BJ (cell line): ENCODE measurements at regions not wholly inside any gene's neighbourhood (a gene's known extent, or its start where the extent isn't known, plus 50 kb on each side); places are given as distances from the start of the nearest gene placed in this dataset. TPM values are rescaled to one million over a fixed set of nuclear protein-coding genes. Genes with fewer than 3 reads are reported as not detected.

Experiments used
- CTCF ChIA-PET: fragments of 350-600 bp; formaldehyde crosslinking; extraction: SDS; loops from one replicate; lab custom pipeline; 2021; ENCODE audit warnings: antibody characterized with exemption, inconsistent platforms; lab: Yijun Ruan, JAX
- POLR2A ChIA-PET: fragments of 300-600 bp; sonication (Branson Sonifier 250); formaldehyde crosslinking; extraction: SDS; loops from one replicate; lab custom pipeline; 2021; ENCODE audit warnings: antibody characterized with exemption; lab: Charles Lee
- DNase-seq: peaks from one replicate; pipeline ENCODE4 v3.0.0-alpha.2; 2011; ENCODE audit warnings: low read depth
- H3K27me3 ChIP-seq: 2 replicates; pipeline ENCODE4 v1.6.0; 2011; ENCODE audit warnings: low read length; ENCODE audit not compliant: control insufficient read depth, insufficient read depth
- H3K36me3 ChIP-seq: 2 replicates; pipeline ENCODE4 v1.5.1; 2011; ENCODE audit warnings: low read length; ENCODE audit not compliant: control insufficient read depth, insufficient read depth
- H3K4me3 ChIP-seq: 2 replicates; pipeline ENCODE4 v1.5.1; 2011; ENCODE audit warnings: low read depth, mild to moderate bottlenecking, control low read depth, low read length
- small RNA-seq: library from RNA; depleted of rRNA; stranded (forward); fragments of <200 nt; gene quantifications from one replicate; pipeline ENCODE3, GENCODE V24; 2012; ENCODE audit warnings: low replicate concordance, low read depth; ENCODE audit not compliant: insufficient read length
- TF ChIP-seq, protein P1 (sequence below): IDR thresholded peaks from 2 replicates; pipeline ENCODE4 v1.5.1; 2011; ENCODE audit warnings: low read depth, mild to moderate bottlenecking, control low read depth, inconsistent platforms, low read length, moderate library complexity; ENCODE audit not compliant: insufficient read depth

DNA sequence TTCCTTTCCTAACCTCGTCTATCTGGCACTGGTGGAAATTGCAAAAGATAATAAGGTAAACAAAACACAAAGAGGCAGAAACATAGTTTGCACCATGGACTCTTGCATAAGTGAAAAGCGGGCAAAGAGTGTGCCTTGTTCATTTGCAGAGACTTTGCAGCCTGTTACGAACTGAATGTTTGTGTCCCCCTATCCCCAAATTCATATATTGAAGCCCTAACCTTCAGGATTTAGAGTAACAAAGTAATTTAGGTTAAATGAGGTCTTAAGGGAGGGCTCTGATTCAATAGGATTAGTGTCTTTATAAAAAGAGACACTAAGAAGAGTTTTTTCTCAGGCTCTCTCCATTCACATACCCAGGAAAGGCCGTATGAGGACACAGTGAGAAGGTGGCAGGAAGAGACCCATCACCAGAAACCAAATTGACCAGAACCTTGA, 52.1 kb upstream of the FAM169A start:
- DNase-seq, result no peak
- Histone ChIP-seq H3K4me3 (no peak overlapping the region), H3K27me3 (0 out of 2 replicates have a peak, but pooled peaks cover 1% of the 10 kb centered on the region), H3K36me3 (no peaks in the 10 kb centered on the region)
- ChIA-PET CTCF (interaction anchor here (1.0 to 7.4 kb wide), 5 partner anchors 137 to 246 kb away, joined by 3 to 48 read pairs (median 3); partner anchors contain the start of genes GFM2 and NSA2), POLR2A (no interaction called here)
- TF ChIP-seq, protein P1, sequence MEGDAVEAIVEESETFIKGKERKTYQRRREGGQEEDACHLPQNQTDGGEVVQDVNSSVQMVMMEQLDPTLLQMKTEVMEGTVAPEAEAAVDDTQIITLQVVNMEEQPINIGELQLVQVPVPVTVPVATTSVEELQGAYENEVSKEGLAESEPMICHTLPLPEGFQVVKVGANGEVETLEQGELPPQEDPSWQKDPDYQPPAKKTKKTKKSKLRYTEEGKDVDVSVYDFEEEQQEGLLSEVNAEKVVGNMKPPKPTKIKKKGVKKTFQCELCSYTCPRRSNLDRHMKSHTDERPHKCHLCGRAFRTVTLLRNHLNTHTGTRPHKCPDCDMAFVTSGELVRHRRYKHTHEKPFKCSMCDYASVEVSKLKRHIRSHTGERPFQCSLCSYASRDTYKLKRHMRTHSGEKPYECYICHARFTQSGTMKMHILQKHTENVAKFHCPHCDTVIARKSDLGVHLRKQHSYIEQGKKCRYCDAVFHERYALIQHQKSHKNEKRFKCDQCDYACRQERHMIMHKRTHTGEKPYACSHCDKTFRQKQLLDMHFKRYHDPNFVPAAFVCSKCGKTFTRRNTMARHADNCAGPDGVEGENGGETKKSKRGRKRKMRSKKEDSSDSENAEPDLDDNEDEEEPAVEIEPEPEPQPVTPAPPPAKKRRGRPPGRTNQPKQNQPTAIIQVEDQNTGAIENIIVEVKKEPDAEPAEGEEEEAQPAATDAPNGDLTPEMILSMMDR, result no peak

DNA sequence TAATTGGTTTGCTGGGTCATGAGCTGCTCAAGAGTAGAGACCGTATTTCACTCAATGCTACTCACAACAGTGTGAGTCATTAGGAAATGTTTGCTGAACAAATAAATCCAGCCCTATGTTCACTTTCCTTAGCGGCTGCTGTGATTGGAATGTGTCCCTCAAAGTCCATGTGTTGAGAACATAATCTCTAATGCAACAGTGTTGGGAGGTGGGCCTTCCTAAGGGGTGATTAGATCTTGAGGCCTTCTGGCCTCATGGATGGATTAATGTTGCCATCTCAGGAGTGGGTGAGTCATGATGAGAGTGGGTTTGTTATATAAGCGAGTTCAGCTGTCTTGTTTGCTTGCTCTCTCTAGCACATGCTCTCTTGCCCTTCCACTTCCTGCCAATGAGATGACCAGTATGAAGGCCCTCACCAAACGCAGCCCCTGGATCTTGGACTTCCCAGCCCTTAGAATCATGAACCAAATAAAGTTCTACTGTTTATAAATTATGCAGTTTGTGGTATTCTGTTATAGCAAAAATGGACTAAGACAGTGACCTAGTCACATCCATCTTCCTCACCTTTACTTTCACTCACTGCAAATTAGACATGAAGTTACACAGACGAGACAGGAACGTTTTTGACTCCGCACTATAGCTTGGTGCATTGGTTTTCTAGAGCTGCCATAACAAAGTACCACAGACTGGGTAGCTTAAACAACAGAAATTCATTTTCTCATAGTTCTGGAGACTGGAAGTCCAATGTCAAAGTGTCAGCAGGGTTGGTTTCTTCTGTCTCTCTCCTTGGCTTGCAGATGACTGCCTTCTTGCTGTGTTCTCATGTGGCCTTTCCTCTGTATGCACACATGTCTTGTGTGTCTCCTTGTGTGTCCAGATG, 50.9 kb upstream of the FAM169A start:
- no peaks in the 10 kb centered on the region for H3K36me3 ChIP-seq
- POLR2A ChIA-PET, result no interaction called here
- H3K27me3 ChIP-seq, result 0 out of 2 replicates have a peak, but pooled peaks cover 1% of the 10 kb centered on the region
- no peak overlapping the region for H3K4me3 ChIP-seq
- no peak for DNase-seq
- CTCF ChIA-PET, result interaction anchor here (0.6 to 7.4 kb wide), 5 partner anchors 8 to 244 kb away, joined by 3 to 48 read pairs (median 4); partner anchors contain the start of gene GFM2
- TF ChIP-seq, protein P1, result no peak

Small RNA genes in the stretch of these regions (small RNA-seq; reads per million reads assigned to genes)
- gene AC116337.2, result not detected
